Stimulated activated CD4-positive, alpha-beta T cell treated with anti-CD3 and anti-CD28 coated beads, Interleukin-15, amount 100 ng/mL, for 48 hours (primary cell): ENCODE measurements at regions not wholly inside any gene's neighbourhood (a gene's known extent, or its start where the extent isn't known, plus 50 kb on each side); places are given as distances from the start of the nearest gene placed in this dataset.

Experiments
- DNase-seq, 2 donors: peaks; one replicate each; pipeline ENCODE4 v3.0.0-alpha.2; 2020; ENCODE audit warnings: low read depth in 2 of 2

DNA sequence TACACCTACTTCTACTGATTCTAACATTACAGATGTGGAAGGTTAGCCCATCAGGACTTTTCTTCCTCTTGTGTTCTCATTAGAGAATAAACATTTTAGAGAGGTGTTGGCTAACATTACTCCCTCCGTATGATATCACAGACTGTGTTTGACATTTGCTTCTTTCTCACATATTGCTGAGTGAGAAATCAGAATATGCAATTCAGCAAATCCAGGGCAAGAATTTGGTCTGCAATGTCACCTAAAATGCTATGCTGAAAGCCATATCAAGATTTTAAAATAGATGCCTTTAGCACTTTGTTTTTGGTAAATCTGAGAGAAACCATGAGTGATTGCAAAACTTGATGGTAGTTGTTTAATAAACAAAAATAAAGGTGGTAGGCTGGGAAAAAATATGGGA, 319.1 kb downstream of the C4orf33 start:
- DNase-seq, result no peak

DNA sequence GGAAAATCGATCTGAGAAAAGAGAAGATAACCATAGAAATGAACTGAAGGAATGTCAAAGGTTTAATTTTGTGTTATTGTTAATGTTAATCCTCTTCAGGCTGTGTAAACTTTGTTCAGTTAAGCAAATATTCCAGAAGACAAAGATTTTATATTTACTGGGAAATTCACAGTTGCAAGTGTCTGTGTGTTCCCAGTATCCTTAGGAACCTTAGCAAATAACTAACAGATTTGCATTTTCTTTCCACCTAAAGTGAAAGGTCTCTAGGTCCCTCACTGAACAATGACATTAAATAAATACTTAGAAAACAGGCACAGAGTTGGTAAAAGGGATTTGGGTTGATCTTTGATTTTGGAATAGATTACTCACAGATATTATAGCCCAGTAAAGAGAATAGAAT, 324.7 kb downstream of the C4orf33 start:
- no peak for DNase-seq

DNA sequence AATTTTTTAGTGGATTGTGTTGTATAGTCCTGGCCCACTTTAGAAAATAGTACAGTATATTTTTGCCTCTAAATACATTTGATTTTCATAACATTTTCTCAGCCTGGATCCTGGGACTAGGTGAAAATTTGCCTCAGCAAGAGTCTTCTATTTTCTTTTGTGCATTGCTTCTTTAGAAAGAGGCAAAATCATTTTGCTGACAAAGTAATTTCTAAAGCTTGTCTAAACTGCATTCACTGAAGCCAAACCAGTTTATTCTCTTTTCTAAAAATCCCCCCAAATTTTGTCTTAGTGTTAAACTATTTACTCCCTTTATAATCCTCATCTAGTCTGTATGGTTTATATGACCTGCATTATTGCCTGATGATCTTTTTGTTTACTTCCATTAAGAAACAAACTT, 326.3 kb downstream of the C4orf33 start:
- DNase-seq, result no peak

DNA sequence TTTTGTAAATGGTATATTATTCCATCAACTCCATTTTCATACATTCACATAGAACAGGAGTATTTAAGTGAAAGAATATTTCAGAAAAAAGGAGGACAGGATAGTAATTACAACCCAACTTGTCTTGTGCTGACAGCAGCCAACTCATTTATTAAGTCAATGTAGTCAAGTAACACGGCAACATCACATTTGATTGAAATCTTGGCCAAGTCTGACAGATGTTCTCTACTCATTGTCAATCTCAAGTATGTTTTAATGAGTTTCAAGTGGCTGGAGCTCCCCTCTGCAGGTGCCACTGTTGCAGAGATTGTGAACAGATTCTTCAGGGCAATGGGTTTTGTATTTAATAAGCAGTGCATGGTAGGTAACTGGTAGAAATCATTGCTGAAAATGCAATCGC, 332.5 kb downstream of the C4orf33 start:
- no peak for DNase-seq

DNA sequence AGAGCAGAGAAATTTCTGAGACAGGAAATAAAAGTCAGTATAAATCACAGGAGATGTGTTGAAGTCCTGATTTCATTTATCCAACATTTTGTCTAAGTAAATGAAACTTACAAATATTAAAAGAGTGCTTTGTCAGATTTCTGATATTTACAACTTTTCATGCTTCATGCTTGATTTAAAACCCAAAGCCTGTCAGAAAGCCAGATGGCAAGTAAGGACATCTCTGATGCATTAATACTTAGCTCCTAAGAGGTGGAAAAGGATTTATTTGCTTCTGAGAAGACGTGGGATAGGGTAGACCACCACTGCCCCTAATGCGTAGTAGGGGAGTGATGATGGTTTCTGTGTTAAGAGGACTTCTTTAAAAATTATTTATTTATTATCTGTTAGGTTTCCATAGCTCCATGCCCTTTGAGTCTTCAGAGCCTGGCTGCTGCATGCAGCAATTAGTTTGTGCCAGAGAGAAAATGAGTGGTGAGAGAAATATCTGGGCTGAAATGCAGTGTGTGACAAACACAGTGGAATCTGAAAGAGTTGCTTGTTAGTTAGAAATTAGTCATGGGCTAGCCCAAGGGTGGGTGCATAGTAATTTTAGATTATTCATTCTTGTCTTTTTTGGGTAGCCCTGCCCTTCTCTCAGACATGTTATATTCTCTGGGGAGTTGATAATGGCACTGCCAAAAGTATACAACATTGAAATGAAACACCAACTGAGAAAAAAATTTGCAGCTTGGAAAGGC, 333.8 kb downstream of the C4orf33 start:
- no peak for DNase-seq

DNA sequence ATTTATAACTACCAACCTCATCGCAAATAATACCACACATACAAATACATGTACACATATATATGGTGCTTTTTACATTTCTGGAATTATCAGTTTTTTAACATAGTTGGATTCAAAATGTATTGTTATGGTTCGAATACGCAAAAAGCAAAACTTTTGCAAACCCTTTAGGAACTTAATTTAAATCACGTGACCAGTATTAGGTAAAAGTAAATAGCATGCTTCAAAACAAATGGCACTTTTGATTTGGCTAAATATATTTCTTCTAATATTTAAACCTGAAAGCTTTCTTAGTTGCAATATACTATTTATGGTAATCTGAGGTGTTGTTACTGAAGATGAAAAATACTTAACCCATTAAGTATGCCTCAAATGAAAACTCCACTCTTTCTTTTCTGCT, 341.4 kb downstream of the C4orf33 start:
- no peak for DNase-seq

DNA sequence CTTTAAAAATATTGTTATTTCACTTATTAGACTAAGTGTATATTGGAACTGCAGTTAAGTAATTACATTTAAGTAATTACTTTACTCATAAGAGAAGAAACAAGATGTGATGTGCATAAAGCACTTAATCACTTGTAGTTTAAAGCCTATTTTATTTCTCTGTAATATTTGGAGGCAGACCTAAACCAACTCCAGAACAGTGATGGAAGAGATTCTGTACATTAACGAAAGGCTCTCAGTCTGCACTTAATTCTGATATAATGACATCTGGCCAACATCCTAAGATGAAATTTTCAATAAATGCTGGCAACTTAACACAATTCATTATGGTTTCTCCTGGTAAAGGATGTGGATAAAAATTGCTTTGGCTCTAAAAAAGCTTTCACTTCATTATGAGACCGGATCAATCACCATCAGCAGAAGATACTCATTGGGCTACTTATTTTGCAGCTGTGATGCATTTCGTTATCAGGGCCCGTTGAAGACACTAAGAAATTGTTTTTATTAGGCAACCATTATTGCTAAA, 342.6 kb downstream of the C4orf33 start:
- DNase-seq, result no peak

DNA sequence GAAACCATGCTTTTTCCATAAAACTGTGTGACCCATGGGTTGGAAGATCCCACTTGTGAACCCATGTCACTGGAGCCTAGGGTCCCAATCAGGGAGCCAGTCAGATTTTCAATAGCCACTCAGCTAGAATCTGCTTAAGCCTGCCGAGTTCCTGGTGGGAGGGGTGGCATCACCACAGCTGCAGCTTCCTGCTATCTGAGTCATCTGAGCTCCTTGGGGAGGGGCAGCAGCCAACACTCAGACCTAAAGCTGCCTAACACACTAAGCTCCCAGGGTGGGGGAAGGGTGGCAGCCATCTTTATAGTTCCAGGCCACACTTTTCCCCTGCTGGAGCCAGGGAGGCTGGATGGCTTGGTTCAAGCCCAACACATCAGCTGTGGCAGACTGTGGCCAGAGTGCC, 350.1 kb downstream of the C4orf33 start:
- no peak for DNase-seq

DNA sequence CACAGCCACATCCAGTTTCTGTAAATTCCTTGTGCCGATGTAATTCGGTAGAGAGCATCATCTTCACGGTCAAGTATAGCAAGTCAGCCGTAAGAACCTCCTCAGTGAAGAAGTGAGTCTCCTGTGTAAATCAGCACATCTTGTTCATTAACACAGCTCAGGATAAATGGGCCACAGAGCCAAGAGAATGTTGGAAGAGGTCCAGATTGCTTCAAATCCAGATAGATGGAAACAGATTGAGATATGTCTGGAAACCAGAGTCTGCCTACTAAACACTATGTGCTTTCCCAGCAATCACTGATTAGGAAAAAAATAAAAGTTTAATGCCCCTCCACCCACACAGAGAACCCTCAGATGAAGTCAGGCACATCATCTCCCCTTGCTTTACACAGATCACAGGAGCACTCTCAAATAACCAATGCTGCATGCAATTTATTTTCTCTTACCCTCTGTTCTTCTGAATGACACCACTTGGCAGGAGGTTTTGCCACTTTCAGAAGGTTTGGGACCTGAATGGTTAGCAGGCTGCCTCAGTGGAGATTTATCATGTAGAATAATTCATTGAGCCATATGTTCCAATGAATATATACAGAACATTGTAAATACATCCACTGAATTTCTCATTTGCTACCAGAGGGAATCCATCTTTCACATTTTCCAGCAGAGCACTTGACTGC, 357.7 kb downstream of the C4orf33 start:
- no peak for DNase-seq

DNA sequence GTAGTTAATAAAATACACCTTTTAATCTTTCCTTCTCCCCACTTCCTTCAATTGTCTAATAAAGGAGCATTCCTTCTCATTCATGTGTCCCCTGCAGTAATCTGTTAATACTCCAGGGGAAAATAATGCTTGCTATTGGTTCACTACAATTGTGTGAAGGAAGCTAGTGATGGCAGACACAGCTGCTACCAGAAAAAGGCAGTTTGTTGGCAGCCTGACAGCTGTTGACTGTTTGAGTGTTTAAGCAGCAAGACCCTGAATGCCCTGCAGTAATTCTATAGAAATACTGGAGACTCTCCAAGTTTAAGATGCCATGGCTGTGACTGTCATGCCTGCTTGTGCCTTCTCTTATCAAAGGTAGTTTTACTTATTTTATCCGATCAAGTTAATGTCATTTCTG, 359.5 kb downstream of the C4orf33 start:
- no peak for DNase-seq

DNA sequence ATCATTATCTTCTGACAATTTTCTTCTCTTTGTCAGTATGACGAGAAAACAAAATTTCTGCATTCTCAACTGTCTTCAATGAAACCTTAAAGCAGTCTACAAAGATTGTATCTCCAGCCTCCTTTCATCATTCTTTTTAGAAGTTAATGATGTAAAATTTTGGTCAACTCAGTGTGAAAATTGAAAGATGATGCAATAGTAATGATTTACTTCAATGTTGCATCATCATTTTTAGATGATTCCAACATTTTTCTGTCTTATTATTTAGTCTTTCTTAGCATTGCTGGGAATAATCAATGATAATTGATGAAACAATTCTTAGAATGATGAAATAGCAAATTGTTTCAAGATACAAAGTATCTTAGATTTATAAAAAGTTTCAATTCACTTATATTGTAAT, 372.7 kb downstream of the C4orf33 start:
- no peak for DNase-seq

DNA sequence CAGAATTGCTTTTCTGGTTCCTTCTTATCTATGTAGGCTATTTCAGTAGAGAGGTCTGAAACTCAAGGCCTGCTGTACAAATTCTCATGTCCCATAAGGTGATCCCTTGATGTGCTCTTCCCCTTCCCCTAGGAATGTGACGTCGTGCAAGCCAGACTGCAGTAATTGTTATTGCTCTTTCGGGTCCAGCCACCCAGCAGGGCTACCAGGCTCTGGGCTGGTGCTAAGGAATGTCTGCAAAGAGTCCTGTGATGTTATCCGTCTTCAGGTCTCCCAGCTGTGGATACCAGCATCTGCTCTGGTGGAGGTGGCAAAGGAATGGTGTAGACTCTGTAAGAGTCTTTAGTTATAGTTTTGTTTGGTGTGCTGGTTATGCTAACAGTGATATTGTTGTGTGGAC, 378.7 kb downstream of the C4orf33 start:
- DNase-seq, result no peak

DNA sequence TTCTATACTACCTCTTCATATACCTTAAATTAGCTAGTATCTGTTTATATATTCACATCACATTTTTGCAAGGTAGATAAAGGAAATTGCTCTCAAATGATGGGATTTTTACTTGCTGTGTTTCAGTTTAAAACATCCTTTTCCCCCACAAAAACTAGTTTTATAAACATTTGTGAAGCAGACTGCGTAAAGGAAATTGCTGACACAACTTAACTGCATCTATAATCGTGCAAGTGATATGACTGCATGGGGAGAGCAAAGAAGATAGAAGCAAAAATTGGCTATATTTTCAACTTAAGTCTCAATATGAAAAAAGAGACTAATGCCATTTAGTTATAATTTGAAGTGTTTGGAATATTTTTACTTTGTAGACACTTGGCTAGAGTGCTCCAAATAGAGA, 385.2 kb downstream of the C4orf33 start:
- DNase-seq, result no peak

DNA sequence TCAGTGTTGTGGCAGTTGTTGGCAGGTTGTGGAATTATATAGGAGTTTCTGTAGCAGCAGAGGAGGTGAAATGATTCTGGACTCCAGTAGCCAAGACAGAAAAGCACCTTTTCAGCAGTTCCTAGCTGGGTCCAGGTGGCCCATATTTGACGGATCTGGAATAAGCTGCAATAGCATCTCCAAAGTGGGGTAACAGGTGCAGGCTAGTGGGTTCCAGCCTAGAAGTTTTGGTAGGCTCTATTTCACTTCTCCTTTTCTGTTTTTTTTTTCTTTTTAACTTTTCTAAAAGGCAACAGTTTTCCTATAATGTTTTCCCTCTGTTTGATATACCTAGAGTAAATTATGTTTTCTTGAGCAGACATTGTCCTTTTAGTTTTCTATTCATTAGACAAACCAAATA, 392.5 kb downstream of the C4orf33 start:
- no peak for DNase-seq

DNA sequence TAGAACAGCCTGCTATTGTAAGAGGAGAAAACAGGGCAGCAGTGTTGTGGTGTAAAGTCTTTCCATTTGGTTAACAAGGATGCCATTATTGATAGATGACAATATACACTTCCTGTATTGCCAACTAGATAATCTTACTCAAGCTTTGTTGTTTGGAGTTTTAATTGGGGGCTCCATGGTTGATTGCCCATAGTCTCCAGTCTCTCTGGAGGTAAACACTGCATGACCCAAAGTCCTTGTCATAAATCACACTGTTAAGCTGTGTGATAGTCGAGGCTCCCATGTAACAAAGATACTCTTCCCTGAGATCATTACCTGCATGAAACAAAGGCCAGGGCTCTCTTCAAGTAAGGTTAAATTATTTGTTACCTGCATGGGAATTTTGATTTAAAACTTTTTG, 394.6 kb downstream of the C4orf33 start:
- no peak for DNase-seq

DNA sequence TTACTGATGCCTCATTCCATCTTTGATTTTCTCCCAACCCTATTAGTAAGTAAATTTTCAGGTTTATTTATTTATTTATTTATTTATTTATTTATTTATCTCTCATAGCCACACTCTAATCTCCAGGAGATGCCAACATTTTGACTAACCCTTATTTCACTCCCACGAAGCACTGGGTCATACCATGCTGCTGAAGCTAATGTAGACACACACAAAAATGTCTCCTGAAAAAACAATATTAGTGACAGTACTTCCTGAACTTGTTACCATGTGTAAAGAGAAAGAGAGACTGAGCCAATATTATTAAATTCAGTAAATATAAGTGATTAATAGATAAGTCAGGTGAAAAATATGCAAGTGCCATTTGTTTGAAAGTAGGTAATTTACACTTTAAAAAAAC, 402.7 kb downstream of the C4orf33 start:
- no peak for DNase-seq

DNA sequence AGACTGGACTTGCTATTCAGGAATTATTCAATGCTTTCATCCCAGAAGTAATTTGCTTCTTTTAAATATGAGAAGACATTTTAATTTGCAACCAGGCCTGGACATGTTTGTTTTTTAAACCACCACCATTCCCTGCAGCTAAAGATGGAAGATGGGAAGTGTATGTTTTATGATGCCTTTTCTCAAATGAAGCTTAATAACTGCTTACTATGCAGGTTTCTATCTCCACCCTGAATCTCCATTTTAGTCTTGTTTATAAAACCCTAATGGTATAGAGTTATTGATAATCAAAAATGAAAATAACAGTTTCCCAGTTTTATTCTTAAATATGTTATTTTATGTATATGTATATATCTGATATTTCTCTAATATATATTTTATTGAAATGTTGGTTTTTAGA, 418.9 kb downstream of the C4orf33 start:
- DNase-seq, result no peak

DNA sequence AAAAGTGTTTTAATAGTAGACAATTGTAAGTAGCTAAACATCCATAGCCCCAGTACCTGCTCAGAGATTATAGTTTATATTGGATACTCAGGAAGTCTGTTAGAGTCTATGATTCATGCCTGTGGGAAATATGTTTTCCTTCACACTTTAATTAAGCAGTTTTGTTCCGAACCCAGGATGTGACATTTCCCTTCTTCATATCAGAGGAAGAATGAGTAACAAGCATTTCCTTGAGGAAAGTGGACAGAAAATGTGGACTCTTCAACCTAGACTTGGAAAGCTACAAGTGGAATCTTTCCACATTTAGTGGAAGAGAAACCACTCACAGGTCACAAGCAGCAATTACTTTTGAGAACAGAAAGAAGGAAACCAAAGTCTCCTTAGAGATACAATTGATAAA, 419.4 kb downstream of the C4orf33 start:
- no peak for DNase-seq

DNA sequence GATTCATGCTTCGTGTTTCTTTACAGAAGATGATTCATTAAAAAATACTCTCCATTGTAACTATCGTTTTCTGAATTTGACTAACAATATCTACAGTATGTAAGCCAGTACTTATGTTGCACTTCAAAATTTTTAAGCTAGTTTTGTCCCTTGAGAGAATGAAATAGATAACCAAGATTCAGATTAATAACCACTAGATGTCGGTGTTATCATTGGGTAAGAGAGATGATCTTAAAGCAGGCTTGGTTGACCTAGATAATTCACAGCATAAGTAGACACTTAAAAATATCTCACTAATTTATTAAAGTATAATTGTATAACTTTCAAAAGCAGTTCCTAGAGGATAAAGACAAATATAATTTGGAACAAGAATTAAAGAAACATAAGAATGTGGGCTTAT, 430.9 kb downstream of the C4orf33 start:
- no peak for DNase-seq

DNA sequence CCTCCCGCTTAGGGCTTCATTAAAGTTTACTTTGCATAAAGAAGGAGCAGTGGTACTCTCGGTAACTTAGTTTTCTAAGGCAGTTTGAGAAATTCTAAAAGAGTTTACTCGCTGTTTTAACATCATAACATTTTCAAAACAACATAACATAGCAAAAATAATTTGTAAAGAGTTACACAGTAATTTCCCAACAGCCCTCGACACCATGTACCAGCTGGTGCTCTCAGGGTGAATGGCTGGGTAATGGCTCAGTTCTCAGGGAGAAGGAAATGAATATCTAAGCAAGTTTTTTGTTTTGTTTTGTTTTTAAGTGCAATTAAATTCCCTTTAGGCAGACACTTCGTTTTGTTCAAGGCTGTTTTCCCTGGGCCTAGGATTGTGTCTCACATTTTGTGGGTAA, 435.3 kb downstream of the C4orf33 start:
- no peak for DNase-seq

DNA sequence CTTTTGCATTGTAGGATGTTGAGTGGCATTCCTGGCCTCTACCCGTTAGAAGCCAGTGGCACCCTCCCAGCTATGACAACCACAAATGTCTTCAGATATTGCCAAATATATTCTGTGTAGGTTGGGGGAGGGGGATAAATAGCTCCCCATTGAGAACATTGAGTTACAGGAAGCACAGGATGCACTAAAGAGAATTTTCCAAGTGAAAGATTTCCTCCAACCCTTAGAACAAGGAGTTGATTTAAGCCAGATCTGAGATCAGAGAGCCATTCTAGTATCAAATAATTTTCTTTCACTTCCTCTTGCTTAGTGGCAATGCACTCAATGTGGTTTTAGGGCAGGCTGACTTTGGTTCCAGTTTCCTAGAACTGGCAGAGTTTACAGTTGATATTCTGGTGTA, 436.6 kb downstream of the C4orf33 start:
- DNase-seq, result no peak

DNA sequence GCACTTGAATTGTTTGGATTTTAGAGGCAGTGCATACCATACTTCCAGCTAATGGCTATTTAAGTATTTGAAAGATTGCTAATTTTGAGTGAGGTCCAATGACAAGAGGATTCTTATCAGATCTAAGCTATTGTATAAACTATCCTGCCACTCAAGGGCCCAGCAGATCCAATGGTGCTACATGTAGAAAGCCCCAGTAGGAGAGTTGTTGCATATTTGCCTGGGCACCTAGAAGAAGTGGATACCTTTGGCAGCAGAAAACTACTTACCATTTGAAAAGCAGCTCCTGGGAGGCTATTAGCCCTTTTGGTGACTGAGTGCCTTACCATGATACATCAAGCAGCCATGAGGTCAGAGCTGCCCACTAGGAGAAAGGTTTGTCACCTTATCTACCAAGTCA, 447.3 kb downstream of the C4orf33 start:
- DNase-seq, result no peak

DNA sequence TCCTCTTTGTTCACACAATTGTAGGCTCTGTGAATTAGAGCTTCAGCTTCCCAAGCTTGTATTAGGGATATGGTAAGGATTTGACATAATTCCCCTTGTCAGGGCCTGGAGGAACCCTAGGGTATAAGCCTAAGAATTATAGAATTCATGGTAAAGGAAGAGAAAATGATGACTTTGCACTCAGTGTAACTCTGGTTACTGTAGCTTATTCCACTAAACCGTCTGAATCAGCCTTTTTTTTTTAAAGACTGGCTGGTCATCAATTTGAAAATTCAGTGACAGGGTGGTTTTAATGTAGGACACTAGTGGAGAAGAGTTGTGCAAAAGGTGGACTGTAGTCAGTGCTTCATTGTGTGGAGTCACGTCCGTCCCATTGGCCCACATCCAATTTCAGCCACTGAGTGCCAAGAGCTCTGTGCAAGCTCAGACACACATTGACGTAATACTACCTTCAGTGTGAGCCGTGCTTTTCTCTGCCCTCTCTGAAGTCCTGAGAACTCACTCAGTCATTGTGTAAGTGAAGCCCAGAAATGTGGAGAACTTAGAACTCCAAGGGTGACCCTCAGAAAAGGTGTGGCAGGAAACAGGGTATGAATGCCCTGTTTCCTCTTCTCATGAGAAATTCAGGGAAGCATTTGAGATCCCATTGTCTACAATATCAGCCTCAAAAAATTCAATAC, 449.8 kb downstream of the C4orf33 start:
- no peak for DNase-seq
